Liver (tissue), 8 donors: ENCODE measurements at regions not wholly inside any gene's neighbourhood (a gene's known extent, or its start where the extent isn't known, plus 50 kb on each side); places are given as distances from the start of the nearest gene placed in this dataset.

Experiments
- DNase-seq: peaks from one replicate; pipeline ENCODE4 v3.0.0-alpha.2; 2017; ENCODE audit warnings: low spot score
- H3K27ac ChIP-seq, 2 donors: one replicate each; pipeline ENCODE4 v1.7.0; 2013; ENCODE audit warnings: inconsistent platforms in 2 of 2, low read length in 2 of 2, control low read depth in 1 of 2, low read depth in 1 of 2, mild to moderate bottlenecking in 1 of 2
- H3K27me3 ChIP-seq, 4 donors: one replicate each; pipeline versions ENCODE4 v1.6.1 to v1.7.0; 2013; ENCODE audit warnings: low read length in 3 of 4, inconsistent platforms in 1 of 4, mild to moderate bottlenecking in 1 of 4, moderate library complexity in 1 of 4; ENCODE audit not compliant: control insufficient read depth in 4 of 4, insufficient read depth in 4 of 4
- H3K36me3 ChIP-seq, 4 donors: one replicate each; pipeline versions ENCODE4 v1.6.1 to v1.7.0; 2013; ENCODE audit warnings: low read length in 3 of 4, mild to moderate bottlenecking in 3 of 4, low read depth in 1 of 4, moderate library complexity in 1 of 4; ENCODE audit not compliant: control insufficient read depth in 4 of 4, insufficient read depth in 3 of 4
- H3K4me1 ChIP-seq, 4 donors: one replicate each; pipeline versions ENCODE4 v1.6.1 to v1.7.0; 2013; ENCODE audit warnings: low read length in 3 of 4, mild to moderate bottlenecking in 3 of 4, moderate library complexity in 1 of 4; ENCODE audit not compliant: control insufficient read depth in 4 of 4, insufficient read depth in 4 of 4
- H3K4me3 ChIP-seq, 3 donors: one replicate each; pipeline versions ENCODE4 v1.6.1 to v1.7.0; 2013; ENCODE audit warnings: low read length in 3 of 3, control low read depth in 1 of 3, low read depth in 1 of 3, mild to moderate bottlenecking in 1 of 3
- H3K9ac ChIP-seq, 2 donors: one replicate each; pipeline ENCODE4 v1.7.0; 2013; ENCODE audit warnings: low read length in 2 of 2, mild to moderate bottlenecking in 2 of 2, moderate library complexity in 2 of 2, control low read depth in 1 of 2, low read depth in 1 of 2
- H3K9me3 ChIP-seq, 4 donors: one replicate each; pipeline versions ENCODE4 v1.6.1 to v1.7.0; 2013; ENCODE audit warnings: low read length in 3 of 4; ENCODE audit not compliant: control insufficient read depth in 4 of 4
- CTCF ChIP-seq: fragments of 150-350 bp; IDR thresholded peaks from 2 replicates; pipeline ENCODE4 v1.5.1; 2017; ENCODE audit warnings: improper control_type of control experiment, low read depth, low read length; ENCODE audit not compliant: missing input control
- EGR1 ChIP-seq, 2 donors: IDR thresholded peaks; 2 replicates each; pipeline ENCODE4 v1.6.1; 2016 to 2018; ENCODE audit warnings: antibody characterized with exemption in 2 of 2, low read depth in 2 of 2
- FOXA2 ChIP-seq: IDR thresholded peaks from 2 replicates; pipeline ENCODE4 v1.6.1; 2016; ENCODE audit warnings: antibody characterized with exemption
- HNF4A ChIP-seq, 2 donors: conservative IDR thresholded peaks; 2 replicates each; pipeline ENCODE4 v1.6.1; 2016; ENCODE audit warnings: antibody characterized with exemption in 2 of 2, mild to moderate bottlenecking in 2 of 2
- HNF4G ChIP-seq: IDR thresholded peaks from 2 replicates; pipeline ENCODE4 v1.6.1; 2016; ENCODE audit warnings: antibody characterized with exemption
- RAD21 ChIP-seq, 2 donors: IDR thresholded peaks; 2 replicates each; pipeline ENCODE4 v1.6.1; 2016; ENCODE audit warnings: antibody characterized with exemption in 2 of 2, mild to moderate bottlenecking in 2 of 2
- REST ChIP-seq: IDR thresholded peaks from 2 replicates; pipeline ENCODE4 v1.6.1; 2016; ENCODE audit warnings: antibody characterized with exemption, mild to moderate bottlenecking
- RXRA ChIP-seq, 2 donors: IDR thresholded peaks; 2 replicates each; pipeline ENCODE4 v1.6.1; 2017 to 2018; ENCODE audit warnings: antibody characterized with exemption in 2 of 2, mild to moderate bottlenecking in 1 of 2
- SP1 ChIP-seq: IDR thresholded peaks from 2 replicates; pipeline ENCODE4 v1.6.1; 2018; ENCODE audit warnings: antibody characterized with exemption, mild to moderate bottlenecking
- YY1 ChIP-seq: IDR thresholded peaks from 2 replicates; pipeline ENCODE4 v1.6.1; 2016; ENCODE audit warnings: antibody characterized with exemption, mild to moderate bottlenecking
- ZBTB33 ChIP-seq: IDR thresholded peaks from 2 replicates; pipeline ENCODE4 v1.6.1; 2016; ENCODE audit warnings: antibody characterized with exemption
- WGBS: extraction: QIAGEN DNeasy Blood & Tissue Kit; methylation state at CpG from one replicate; pipeline ENCODE4 v1.1.7; 2013; 5-methylcytosine and 5-hydroxymethylcytosine counted together
- TF ChIP-seq, protein P1 (sequence below): IDR thresholded peaks from 2 replicates; pipeline ENCODE4 v1.6.1; 2016; ENCODE audit warnings: antibody characterized with exemption
- donor health status: healthy.
- donor health status: healthy.
- donor health status: healthy.
- donor health status: healthy.
- donor health status: healthy.

DNA sequence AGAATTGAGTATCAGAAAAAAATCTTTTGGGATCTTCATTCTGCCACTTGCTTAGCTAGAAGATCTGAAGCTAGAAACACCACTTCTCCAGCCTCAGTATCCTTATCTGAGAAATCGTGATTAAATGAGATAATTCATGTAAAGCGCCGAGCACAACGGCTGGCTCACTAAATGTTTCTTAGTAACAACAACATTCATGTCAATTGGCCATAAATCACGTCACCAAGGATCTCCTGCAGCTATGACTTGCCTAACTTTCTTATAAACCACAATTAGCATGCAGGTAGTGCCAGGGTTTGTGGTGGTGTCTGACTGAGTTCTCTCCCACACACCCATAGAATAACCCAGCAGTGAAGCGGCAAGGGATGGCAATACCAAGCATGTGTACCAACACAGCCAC, 501.3 kb downstream of the EFNB2 start:
- no peak for DNase-seq
- H3K36me3 ChIP-seq = no peaks in the 10 kb centered on the region
- no peak for TF ChIP-seq SP1
- no peak overlapping the region for H3K9ac ChIP-seq
- no peaks in the 10 kb centered on the region for H3K9me3 ChIP-seq
- WGBS = 68% methylated on average over 6 of the region's 6 CpGs
- H3K27me3 ChIP-seq = no peaks in the 10 kb centered on the region
- H3K27ac ChIP-seq = no peak overlapping the region
- H3K4me1 ChIP-seq = no peaks in the 10 kb centered on the region
- no peak overlapping the region for H3K4me3 ChIP-seq

- Histone ChIP-seq H3K27me3 (no peaks in the 10 kb centered on the region), H3K27ac (no peak overlapping the region), H3K9me3 (no peaks in the 10 kb centered on the region), H3K9ac (no peak overlapping the region), H3K36me3 (no peaks in the 10 kb centered on the region), H3K4me3 (no peak overlapping the region), H3K4me1 (no peaks in the 10 kb centered on the region)
- TF ChIP-seq CTCF = peak; percentile 10
- TF ChIP-seq EGR1 (IDR thresholded peaks at IDR 0.05; ENCODE audit: low read depth in 2 of 2) = no peak
- no peak for TF ChIP-seq HNF4G
- TF ChIP-seq, protein P1, sequence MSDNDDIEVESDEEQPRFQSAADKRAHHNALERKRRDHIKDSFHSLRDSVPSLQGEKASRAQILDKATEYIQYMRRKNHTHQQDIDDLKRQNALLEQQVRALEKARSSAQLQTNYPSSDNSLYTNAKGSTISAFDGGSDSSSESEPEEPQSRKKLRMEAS = no peak
- TF ChIP-seq SP1 = no peak
- no peak for TF ChIP-seq REST
- no peak for TF ChIP-seq HNF4A (conservative IDR thresholded peaks at IDR 0.05)
- no peak for TF ChIP-seq YY1
- 26% methylated on average over 2 of the region's 2 CpGs for WGBS
- no peak for DNase-seq
Measured at GRCh38 chr13:106033659-106034058, 501.8 kb downstream of the EFNB2 start.

DNA sequence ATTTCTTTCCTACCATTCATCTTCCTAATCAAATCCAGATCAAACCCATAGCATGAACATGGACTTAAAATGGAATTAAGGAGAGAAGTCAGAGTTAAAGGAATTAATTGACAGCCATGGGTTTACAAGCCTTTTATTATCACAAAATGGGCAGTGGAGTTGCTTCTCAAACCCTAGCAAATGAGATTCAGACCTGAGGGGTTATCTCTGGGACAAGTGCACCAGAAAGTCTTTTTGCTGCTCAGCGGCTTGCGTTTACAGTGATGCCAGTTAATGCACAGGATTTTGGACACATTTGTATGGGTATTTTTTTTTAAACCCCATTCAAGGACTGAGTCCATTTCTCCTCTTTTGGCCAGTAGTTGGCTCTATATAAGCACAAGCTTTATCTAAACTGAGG, 503.0 kb downstream of the EFNB2 start:
- 85% methylated on average over 2 of the region's 2 CpGs for WGBS
- Histone ChIP-seq H3K9ac (no peak overlapping the region), H3K4me1 (no peaks in the 10 kb centered on the region), H3K36me3 (no peaks in the 10 kb centered on the region), H3K27ac (no peak overlapping the region), H3K27me3 (no peaks in the 10 kb centered on the region), H3K4me3 (no peak overlapping the region), H3K9me3 (no peaks in the 10 kb centered on the region)
- TF ChIP-seq, protein P1 = no peak
- TF ChIP-seq FOXA2 = no peak
- TF ChIP-seq HNF4G = no peak
- no peak for TF ChIP-seq RAD21 (IDR thresholded peaks at IDR 0.05)
- no peak for TF ChIP-seq HNF4A (conservative IDR thresholded peaks at IDR 0.05)
- TF ChIP-seq ZBTB33 = no peak
- no peak for TF ChIP-seq EGR1 (IDR thresholded peaks at IDR 0.05; ENCODE audit: low read depth in 2 of 2)
- no peak for TF ChIP-seq RXRA (IDR thresholded peaks at IDR 0.05)
- DNase-seq = no peak
